Activated CD8-positive, alpha-beta memory T cell treated with anti-CD3 and anti-CD28 coated beads, Interleukin-2, amount 10 ng/mL, durations not matched to agents 7 days and 5 days (primary cell): ENCODE measurements at regions not wholly inside any gene's neighbourhood (a gene's known extent, or its start where the extent isn't known, plus 50 kb on each side); places are given as distances from the start of the nearest gene placed in this dataset.

Experiments used
- ATAC-seq: fragments of 150-1000 bp; cut with Tn5 transposase; one replicate; pipeline ENCODE4 v1.10.0; 2021; ENCODE audit warnings: moderate library complexity
- CTCF ChIA-PET: fragments of 350-600 bp; sonication (Branson Sonifier 250); formaldehyde crosslinking; loops from one replicate; lab custom pipeline; 2021; ENCODE audit warnings: antibody characterized with exemption; lab: Charles Lee
- DNase-seq: peaks from one replicate; pipeline ENCODE4 v3.0.0-alpha.2; 2020
- H3K27ac Mint-ChIP-seq: one replicate; pipeline ENCODE4 v1.8.0; 2021; ENCODE audit warnings: mild to moderate bottlenecking, mixed read lengths
- H3K27me3 Mint-ChIP-seq: one replicate; pipeline ENCODE4 v1.8.0; 2021; ENCODE audit warnings: mixed read lengths
- H3K36me3 Mint-ChIP-seq: one replicate; pipeline ENCODE4 v1.8.0; 2021; ENCODE audit warnings: mild to moderate bottlenecking, mixed read lengths
- H3K4me1 Mint-ChIP-seq: one replicate; pipeline ENCODE4 v1.8.0; 2021; ENCODE audit warnings: mixed read lengths
- H3K4me3 Mint-ChIP-seq: one replicate; pipeline ENCODE4 v1.8.0; 2021; ENCODE audit warnings: mild to moderate bottlenecking, moderate library complexity, mixed read lengths
- H3K9me3 Mint-ChIP-seq: one replicate; pipeline ENCODE4 v1.8.0; 2022; ENCODE audit warnings: low read depth, mixed read lengths

DNA sequence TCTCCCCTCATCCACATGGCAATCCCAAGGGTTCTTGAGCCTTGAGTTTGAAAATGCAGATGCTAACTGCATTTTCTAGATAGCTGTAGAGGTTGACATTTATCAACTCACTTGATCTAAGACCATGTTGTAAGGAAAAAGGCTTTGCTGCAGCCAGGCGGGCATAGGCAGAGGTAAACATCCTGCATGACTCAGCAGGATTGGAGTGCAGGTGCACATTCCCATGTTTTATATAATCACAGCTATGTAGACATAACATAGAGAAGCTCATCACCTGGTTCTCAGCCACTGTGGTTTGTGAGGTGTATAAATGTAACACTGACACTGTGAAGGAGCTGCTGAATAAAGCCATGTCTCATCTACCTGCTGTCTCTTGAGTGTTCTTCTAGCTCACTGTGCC is 62.3 kb upstream of the PDE5A start:
- Mint-ChIP-seq H3K36me3 (no peaks in the 10 kb centered on the region), H3K27me3 (peaks cover 11% of the 10 kb centered on the region), H3K9me3 (peaks cover 2% of the 10 kb centered on the region), H3K27ac (no peak overlapping the region), H3K4me1 (no peaks in the 10 kb centered on the region), H3K4me3 (no peak overlapping the region)
- CTCF ChIA-PET: no interaction called here
- DNase-seq: no peak
- ATAC-seq: no peak

DNA sequence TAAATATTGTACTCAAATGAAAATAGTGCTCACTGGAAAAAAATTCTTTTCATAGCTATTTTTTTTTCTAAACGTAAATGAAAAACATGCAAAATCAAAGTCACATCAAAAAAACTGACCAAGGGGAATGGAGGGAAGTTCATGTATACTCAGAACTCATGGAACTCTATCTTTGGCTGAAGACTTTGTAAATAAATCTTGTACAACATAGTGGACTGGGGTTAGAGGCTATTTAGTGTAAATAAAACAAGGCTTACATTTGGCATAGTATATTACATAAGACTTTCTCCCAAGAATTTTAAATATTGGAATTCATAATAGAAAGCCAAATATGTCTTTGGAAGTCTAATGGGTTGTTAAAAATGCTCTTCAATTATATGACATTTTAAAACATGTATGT is 59.8 kb upstream of the PDE5A start:
- Mint-ChIP-seq H3K9me3 (peaks cover 2% of the 10 kb centered on the region), H3K36me3 (no peaks in the 10 kb centered on the region), H3K27me3 (peaks cover 11% of the 10 kb centered on the region), H3K4me1 (no peaks in the 10 kb centered on the region), H3K27ac (no peak overlapping the region), H3K4me3 (no peak overlapping the region)
- DNase-seq (no peak), ATAC-seq (no peak)
- CTCF ChIA-PET: interaction anchor here (0.9 kb wide), 1 partner anchor 60 kb away, joined by 3 read pairs; the partner anchor contains the start of gene PDE5A

DNA sequence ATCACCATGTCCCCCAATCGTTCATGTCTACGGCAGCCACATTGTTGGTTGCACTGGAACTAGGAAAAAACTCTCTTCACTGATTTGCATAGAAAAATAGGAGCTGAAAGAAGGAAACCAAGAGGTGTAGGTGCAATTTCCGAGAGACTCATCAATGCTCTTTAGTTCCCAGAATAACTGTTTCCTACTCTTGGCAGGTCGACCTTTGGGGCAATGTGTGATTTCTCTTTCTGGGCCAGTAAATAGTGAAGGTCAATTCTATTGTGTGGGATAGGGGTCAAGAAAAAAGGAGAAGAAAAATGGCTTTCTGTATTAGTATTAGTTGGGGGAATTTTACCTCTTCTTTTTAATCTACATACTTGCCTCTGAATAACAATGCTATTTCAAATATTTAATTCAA is 55.9 kb upstream of the PDE5A start:
- no peak overlapping the region for H3K4me3 Mint-ChIP-seq
- ATAC-seq (no peak), DNase-seq (no peak)
- no peaks in the 10 kb centered on the region for H3K36me3 Mint-ChIP-seq
- no peaks in the 10 kb centered on the region for H3K9me3 Mint-ChIP-seq
- H3K27me3 Mint-ChIP-seq: peaks cover 3% of the 10 kb centered on the region
- H3K27ac Mint-ChIP-seq: no peak overlapping the region
- CTCF ChIA-PET: no interaction called here
- H3K4me1 Mint-ChIP-seq: no peaks in the 10 kb centered on the region

DNA sequence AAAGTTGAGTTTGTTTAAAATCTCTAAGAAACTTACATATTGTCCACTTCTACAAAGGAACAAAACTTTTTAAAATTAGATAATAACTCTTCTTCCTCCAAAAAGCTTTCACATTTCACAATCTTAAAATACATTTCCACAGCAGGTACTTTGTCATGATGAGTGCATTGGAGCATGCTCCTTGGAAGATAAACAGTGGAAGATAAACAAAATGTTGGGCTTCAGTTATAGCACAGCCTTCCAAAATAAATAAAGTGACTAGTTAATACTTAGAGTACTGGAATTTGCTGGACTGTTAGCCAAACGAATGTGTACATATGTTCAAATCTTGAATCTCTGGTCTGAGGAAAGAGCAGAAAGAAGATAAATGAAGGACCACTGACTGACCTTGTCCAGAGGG is 54.9 kb upstream of the PDE5A start:
- no peak overlapping the region for H3K4me3 Mint-ChIP-seq

DNA sequence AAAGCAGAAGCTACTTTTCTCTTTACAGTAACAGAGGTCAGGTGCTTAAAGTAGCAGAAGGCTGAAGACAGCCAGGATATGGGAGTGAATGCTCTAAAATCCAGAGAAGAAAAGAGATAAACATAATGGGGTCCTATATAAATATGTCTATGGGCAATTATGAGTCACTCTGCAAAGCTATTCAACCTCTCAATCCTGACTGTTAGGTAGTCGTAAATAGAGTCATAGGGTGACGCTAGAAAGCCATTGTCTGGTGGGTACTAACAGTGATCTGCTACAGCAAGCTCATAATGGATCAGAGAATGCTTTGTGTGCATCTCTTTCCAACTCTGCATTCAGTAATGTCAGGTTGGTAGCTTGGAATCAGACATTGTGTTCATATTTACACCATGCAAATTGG is 53.5 kb upstream of the PDE5A start:
- Mint-ChIP-seq H3K27me3 (peaks cover 3% of the 10 kb centered on the region), H3K36me3 (no peaks in the 10 kb centered on the region), H3K9me3 (no peaks in the 10 kb centered on the region), H3K4me1 (no peaks in the 10 kb centered on the region), H3K27ac (no peak overlapping the region), H3K4me3 (no peak overlapping the region)
- ATAC-seq (no peak), DNase-seq (no peak)
- CTCF ChIA-PET: interaction anchor here (1.0 kb wide), 1 partner anchor 55 kb away, joined by 3 read pairs; no protein-coding TSS in a partner anchor

More for the DNA sequence above, 54.9 kb upstream of the PDE5A start:
- Mint-ChIP-seq H3K27me3 (peaks cover 3% of the 10 kb centered on the region), H3K36me3 (no peaks in the 10 kb centered on the region), H3K4me1 (no peaks in the 10 kb centered on the region), H3K27ac (no peak overlapping the region), H3K9me3 (no peaks in the 10 kb centered on the region)
- CTCF ChIA-PET: no interaction called here
- no peak for DNase-seq
- ATAC-seq: no peak

DNA sequence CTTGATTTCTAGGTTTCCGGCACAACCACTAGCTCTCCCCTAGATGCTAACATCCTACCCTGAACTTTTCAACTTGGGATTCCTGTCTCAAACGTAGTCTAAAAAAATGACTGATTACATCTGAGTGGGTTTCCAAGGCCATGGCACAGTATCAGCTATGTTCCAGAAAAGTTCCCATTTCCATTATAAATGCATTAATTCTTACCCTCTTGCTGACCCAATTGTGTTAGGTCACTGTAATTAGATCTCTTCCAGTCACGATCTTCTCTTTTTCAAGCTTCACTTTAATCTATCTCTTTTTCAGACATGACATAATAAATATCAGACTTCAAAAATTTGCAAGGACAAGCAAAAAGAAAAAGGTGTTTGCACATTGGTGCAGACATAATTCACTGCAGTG is 50.6 kb upstream of the PDE5A start:
- no peaks in the 10 kb centered on the region for H3K4me1 Mint-ChIP-seq
- CTCF ChIA-PET: no interaction called here

DNA sequence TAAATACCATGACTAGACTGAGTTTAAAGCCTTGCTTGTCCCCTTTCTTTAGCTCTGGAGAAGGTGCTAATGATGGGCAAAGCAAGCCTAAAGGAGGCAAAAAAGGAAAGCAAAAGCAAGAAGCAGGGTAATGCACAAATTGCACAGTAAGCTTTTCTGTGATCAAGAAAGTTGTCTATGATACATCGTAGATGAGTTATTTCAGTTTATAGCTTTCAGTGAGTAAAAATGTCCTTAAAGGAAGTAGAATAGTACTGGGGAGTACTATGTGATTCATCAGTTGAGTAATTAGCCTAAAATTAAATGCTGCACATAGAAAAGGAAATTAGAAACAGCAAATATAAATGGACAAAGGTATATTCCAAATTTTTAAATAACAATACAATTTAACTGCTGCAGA is 50.2 kb upstream of the PDE5A start:
- ATAC-seq: no peak
- H3K9me3 Mint-ChIP-seq: no peaks in the 10 kb centered on the region
- no peak overlapping the region for H3K4me3 Mint-ChIP-seq
- CTCF ChIA-PET: no interaction called here
- peaks cover 3% of the 10 kb centered on the region for H3K27me3 Mint-ChIP-seq
- H3K4me1 Mint-ChIP-seq: no peaks in the 10 kb centered on the region
- no peak overlapping the region for H3K27ac Mint-ChIP-seq
- DNase-seq: no peak
- no peaks in the 10 kb centered on the region for H3K36me3 Mint-ChIP-seq

More for the DNA sequence above, 50.6 kb upstream of the PDE5A start:
- no peaks in the 10 kb centered on the region for H3K36me3 Mint-ChIP-seq
- H3K4me3 Mint-ChIP-seq: no peak overlapping the region
- H3K27ac Mint-ChIP-seq: no peak overlapping the region
- peaks cover 3% of the 10 kb centered on the region for H3K27me3 Mint-ChIP-seq
- DNase-seq (no peak), ATAC-seq (no peak)
- no peaks in the 10 kb centered on the region for H3K9me3 Mint-ChIP-seq
